ENCODE measurements at regions not wholly inside any gene's neighbourhood (a gene's known extent, or its start where the extent isn't known, plus 50 kb on each side); places are given as distances from the start of the nearest gene placed in this dataset.

GRCh38 chr2:2872713-2873449, 504.7 kb downstream of the EIPR1 start:
- Histone ChIP-seq H3K4me3 (no peak overlapping the region), H3K36me3 (no peaks in the 10 kb centered on the region), H3K9me3 (no peaks in the 10 kb centered on the region), H3K27me3 (no peaks in the 10 kb centered on the region), H3K4me1 (no peaks in the 10 kb centered on the region), H3K27ac (no peak overlapping the region)
- in situ Hi-C loops (cut with MboI; ENCODE audit: low pct_ligation_motif_present in 1 of 4, low pct_unique_long_range_greater_than_20kb in 1 of 4, low sequenced_read_pairs in 3 of 4), result no loop called here
- intact Hi-C loops (cut with DNase I; ENCODE audit: low total_unique reads), result no loop called here
- no peak for DNase-seq
- WGBS, 2 donors (ENCODE audit: low coverage in 1 of 2), result 62 to 65% methylated on average over 3 of the region's 3 CpGs
- TF ChIP-seq POLR2A (IDR thresholded peaks at IDR 0.05) (no peak), POLR2AphosphoS5 (IDR thresholded peaks at IDR 0.05) (no peak), CTCF (IDR thresholded peaks at IDR 0.05) (no peak), EP300 (IDR thresholded peaks at IDR 0.05; ENCODE audit: low read depth) (no peak)

- WGBS, 2 donors (ENCODE audit: low coverage in 1 of 2), result 88 to 100% methylated on average over 1 to 15 of the region's 15 CpGs
- TF ChIP-seq CTCF (IDR thresholded peaks at IDR 0.05) (no peak), POLR2AphosphoS5 (IDR thresholded peaks at IDR 0.05) (no peak), EP300 (IDR thresholded peaks at IDR 0.05; ENCODE audit: low read depth) (no peak), POLR2A (IDR thresholded peaks at IDR 0.05) (no peak)
- intact Hi-C loops (cut with DNase I; ENCODE audit: low total_unique reads), result no loop called here
- in situ Hi-C loops (cut with MboI; ENCODE audit: low pct_ligation_motif_present in 1 of 4, low pct_unique_long_range_greater_than_20kb in 1 of 4, low sequenced_read_pairs in 3 of 4), result no loop called here
- H3K36me3 ChIP-seq, result no peaks in the 10 kb centered on the region
- no peaks in the 10 kb centered on the region for H3K9me3 ChIP-seq
- no peaks in the 10 kb centered on the region for H3K4me1 ChIP-seq
- no peak overlapping the region for H3K27ac ChIP-seq
- no peak for DNase-seq
- no peaks in the 10 kb centered on the region for H3K27me3 ChIP-seq
- H3K4me3 ChIP-seq, result no peak overlapping the region
Observed at GRCh38 chr2:2872309-2872617, 505.4 kb downstream of the EIPR1 start.

GRCh38 chr2:2871480-2872308, 505.9 kb downstream of the EIPR1 start:
- intact Hi-C loops (cut with DNase I; ENCODE audit: low total_unique reads) (no loop called here), in situ Hi-C loops (cut with MboI; ENCODE audit: low pct_ligation_motif_present in 1 of 4, low pct_unique_long_range_greater_than_20kb in 1 of 4, low sequenced_read_pairs in 3 of 4) (no loop called here)
- 86 to 90% methylated on average over 8 to 22 of the region's 22 CpGs for WGBS, 2 donors (ENCODE audit: low coverage in 1 of 2)
- no peaks in the 10 kb centered on the region for H3K9me3 ChIP-seq
- TF ChIP-seq POLR2A (IDR thresholded peaks at IDR 0.05), result no peak
- TF ChIP-seq CTCF (IDR thresholded peaks at IDR 0.05), result no peak
- no peak for TF ChIP-seq EP300 (IDR thresholded peaks at IDR 0.05; ENCODE audit: low read depth)
- TF ChIP-seq POLR2AphosphoS5 (IDR thresholded peaks at IDR 0.05), result no peak
- no peak overlapping the region for H3K4me3 ChIP-seq
- H3K27ac ChIP-seq, result no peak overlapping the region
- no peaks in the 10 kb centered on the region for H3K4me1 ChIP-seq
- DNase-seq, result no peak
- no peaks in the 10 kb centered on the region for H3K36me3 ChIP-seq
- H3K27me3 ChIP-seq, result no peaks in the 10 kb centered on the region

- TF ChIP-seq EP300 (IDR thresholded peaks at IDR 0.05; ENCODE audit: low read depth), result no peak
- TF ChIP-seq CTCF (IDR thresholded peaks at IDR 0.05), result no peak
- no peak for TF ChIP-seq POLR2A (IDR thresholded peaks at IDR 0.05)
- TF ChIP-seq POLR2AphosphoS5 (IDR thresholded peaks at IDR 0.05), result no peak
- Histone ChIP-seq H3K27me3 (no peaks in the 10 kb centered on the region), H3K36me3 (no peaks in the 10 kb centered on the region), H3K27ac (no peak overlapping the region), H3K4me3 (no peak overlapping the region), H3K4me1 (no peaks in the 10 kb centered on the region), H3K9me3 (no peaks in the 10 kb centered on the region)
- no peak for DNase-seq
- in situ Hi-C loops (cut with MboI; ENCODE audit: low pct_ligation_motif_present in 1 of 4, low pct_unique_long_range_greater_than_20kb in 1 of 4, low sequenced_read_pairs in 3 of 4), result no loop called here
- intact Hi-C loops (cut with DNase I; ENCODE audit: low total_unique reads), result no loop called here
- WGBS, 2 donors (ENCODE audit: low coverage in 1 of 2), result 66 to 90% methylated on average over 4 to 5 of the region's 5 CpGs
Observed at GRCh38 chr2:2870106-2870505, 507.5 kb downstream of the EIPR1 start.
